ENCODE measurements at regions not wholly inside any gene's neighbourhood (a gene's known extent, or its start where the extent isn't known, plus 50 kb on each side); places are given as distances from the start of the nearest gene placed in this dataset.

DNA sequence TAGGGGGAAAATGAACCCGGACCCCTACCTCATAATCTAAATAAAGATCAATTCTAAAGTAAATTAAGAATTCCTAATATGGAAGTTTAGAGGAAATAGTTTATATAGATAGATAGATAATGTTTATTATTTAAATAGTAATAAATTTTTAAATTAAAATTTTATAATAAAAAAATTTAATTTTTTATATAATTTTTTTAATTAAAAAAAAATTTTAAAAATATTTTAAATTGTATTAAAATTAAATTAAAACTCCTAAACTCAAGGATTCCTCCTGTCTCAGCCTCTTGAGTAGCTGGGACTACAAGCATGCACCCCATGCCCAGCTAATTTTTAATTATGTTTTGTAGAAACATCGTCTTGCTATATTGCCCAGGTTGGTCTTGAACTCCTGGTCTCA, 186.9 kb upstream of the VRK2 start:
- Histone ChIP-seq H3F3A (ENCODE audit: insufficient read depth) (no peaks in the 10 kb centered on the region), H3K4me3 (ENCODE audit: insufficient read depth, low read length, poor library complexity, severe bottlenecking) (no peak overlapping the region), H2AFZ (ENCODE audit: low read depth, low read length, severe bottlenecking) (no peak overlapping the region), H3K4me2 (ENCODE audit: low read depth, low read length, poor library complexity, severe bottlenecking) (no peak overlapping the region), H3K9me2 (replicated peaks; ENCODE audit: insufficient read depth, low read length) (no peaks in the 10 kb centered on the region), H3K36me3 (ENCODE audit: low read length) (no peaks in the 10 kb centered on the region), H4K20me1 (ENCODE audit: low read depth, low read length) (no peaks in the 10 kb centered on the region), H3K79me2 (ENCODE audit: insufficient read depth, low read length) (no peaks in the 10 kb centered on the region), H3K27ac (ENCODE audit: low read depth, low read length) (no peak overlapping the region), H3K9me3 (ENCODE audit: insufficient read depth, low read length) (no peaks in the 10 kb centered on the region), H3K9ac (ENCODE audit: low read length) (no peak overlapping the region), H3K27me3 (ENCODE audit: low read length) (no peaks in the 10 kb centered on the region)
- TF ChIP-seq, protein P1, sequence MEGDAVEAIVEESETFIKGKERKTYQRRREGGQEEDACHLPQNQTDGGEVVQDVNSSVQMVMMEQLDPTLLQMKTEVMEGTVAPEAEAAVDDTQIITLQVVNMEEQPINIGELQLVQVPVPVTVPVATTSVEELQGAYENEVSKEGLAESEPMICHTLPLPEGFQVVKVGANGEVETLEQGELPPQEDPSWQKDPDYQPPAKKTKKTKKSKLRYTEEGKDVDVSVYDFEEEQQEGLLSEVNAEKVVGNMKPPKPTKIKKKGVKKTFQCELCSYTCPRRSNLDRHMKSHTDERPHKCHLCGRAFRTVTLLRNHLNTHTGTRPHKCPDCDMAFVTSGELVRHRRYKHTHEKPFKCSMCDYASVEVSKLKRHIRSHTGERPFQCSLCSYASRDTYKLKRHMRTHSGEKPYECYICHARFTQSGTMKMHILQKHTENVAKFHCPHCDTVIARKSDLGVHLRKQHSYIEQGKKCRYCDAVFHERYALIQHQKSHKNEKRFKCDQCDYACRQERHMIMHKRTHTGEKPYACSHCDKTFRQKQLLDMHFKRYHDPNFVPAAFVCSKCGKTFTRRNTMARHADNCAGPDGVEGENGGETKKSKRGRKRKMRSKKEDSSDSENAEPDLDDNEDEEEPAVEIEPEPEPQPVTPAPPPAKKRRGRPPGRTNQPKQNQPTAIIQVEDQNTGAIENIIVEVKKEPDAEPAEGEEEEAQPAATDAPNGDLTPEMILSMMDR (IDR thresholded peaks at IDR 0.05; ENCODE audit: insufficient read depth, low read length, poor library complexity, severe bottlenecking), result no peak
- TF ChIP-seq EZH2phosphoT487 (conservative IDR thresholded peaks at IDR 0.05; ENCODE audit: low read length), result no peak

DNA sequence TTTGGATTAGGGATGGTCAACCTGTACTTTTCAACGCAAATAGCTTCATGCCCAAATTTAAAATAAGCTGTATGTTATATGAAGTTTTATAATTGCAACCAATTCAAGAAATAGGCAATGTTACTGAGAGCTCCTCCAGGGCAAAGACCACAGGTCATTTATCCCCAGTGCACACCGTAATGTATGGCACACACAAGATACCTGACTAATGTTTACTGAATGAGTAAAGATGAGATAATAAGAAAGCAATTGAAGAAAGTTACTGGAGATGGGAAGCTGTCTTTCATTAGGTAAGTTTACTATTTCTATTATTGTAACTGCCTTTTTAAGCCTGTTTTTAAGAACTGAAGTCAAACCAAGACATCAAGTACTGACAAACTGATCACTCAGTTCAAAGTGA, 184.5 kb upstream of the VRK2 start:
- no peaks in the 10 kb centered on the region for H3F3A ChIP-seq (ENCODE audit: insufficient read depth)
- no peak overlapping the region for H3K9ac ChIP-seq (ENCODE audit: low read length)
- no peaks in the 10 kb centered on the region for H3K27me3 ChIP-seq (ENCODE audit: low read length)
- H3K9me3 ChIP-seq (ENCODE audit: insufficient read depth, low read length), result no peaks in the 10 kb centered on the region
- no peaks in the 10 kb centered on the region for H3K79me2 ChIP-seq (ENCODE audit: insufficient read depth, low read length)
- H4K20me1 ChIP-seq (ENCODE audit: low read depth, low read length), result no peaks in the 10 kb centered on the region
- no peaks in the 10 kb centered on the region for H3K36me3 ChIP-seq (ENCODE audit: low read length)
- H3K27ac ChIP-seq (ENCODE audit: low read depth, low read length), result no peak overlapping the region
- no peak overlapping the region for H2AFZ ChIP-seq (ENCODE audit: low read depth, low read length, severe bottlenecking)
- H3K9me2 ChIP-seq (replicated peaks; ENCODE audit: insufficient read depth, low read length), result no peaks in the 10 kb centered on the region
- no peak overlapping the region for H3K4me3 ChIP-seq (ENCODE audit: insufficient read depth, low read length, poor library complexity, severe bottlenecking)
- H3K4me2 ChIP-seq (ENCODE audit: low read depth, low read length, poor library complexity, severe bottlenecking), result no peak overlapping the region
- TF ChIP-seq EZH2phosphoT487 (conservative IDR thresholded peaks at IDR 0.05; ENCODE audit: low read length), result no peak
- TF ChIP-seq, protein P1 (IDR thresholded peaks at IDR 0.05; ENCODE audit: insufficient read depth, low read length, poor library complexity, severe bottlenecking), result no peak

DNA sequence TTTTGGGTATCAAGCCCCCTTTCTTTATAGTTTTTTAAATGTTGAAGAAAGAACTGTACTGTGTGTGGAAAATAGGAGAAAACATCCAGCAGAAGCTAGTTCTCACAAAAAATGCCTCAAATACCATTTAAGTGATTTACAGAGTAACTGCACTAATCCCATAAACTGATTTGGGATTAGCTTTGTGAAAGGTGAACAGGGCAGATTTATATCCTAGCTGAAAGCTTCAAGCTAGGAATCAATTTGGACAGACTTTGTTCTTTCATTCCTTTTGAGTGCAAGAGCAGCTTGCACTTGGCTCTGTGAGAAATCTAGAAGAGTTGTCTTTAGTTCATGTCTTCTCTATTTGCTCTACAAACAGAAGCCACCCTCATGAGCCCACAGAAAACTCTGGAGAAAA, 183.9 kb upstream of the VRK2 start:
- H3K27me3 ChIP-seq (ENCODE audit: low read length), result no peaks in the 10 kb centered on the region
- H4K20me1 ChIP-seq (ENCODE audit: low read depth, low read length), result no peaks in the 10 kb centered on the region
- no peaks in the 10 kb centered on the region for H3K9me3 ChIP-seq (ENCODE audit: insufficient read depth, low read length)
- H3K4me3 ChIP-seq (ENCODE audit: insufficient read depth, low read length, poor library complexity, severe bottlenecking), result no peak overlapping the region
- H3K36me3 ChIP-seq (ENCODE audit: low read length), result no peaks in the 10 kb centered on the region
- no peak overlapping the region for H3K4me2 ChIP-seq (ENCODE audit: low read depth, low read length, poor library complexity, severe bottlenecking)
- TF ChIP-seq EZH2phosphoT487 (conservative IDR thresholded peaks at IDR 0.05; ENCODE audit: low read length), result no peak
- no peak overlapping the region for H3K9ac ChIP-seq (ENCODE audit: low read length)
- H3K9me2 ChIP-seq (replicated peaks; ENCODE audit: insufficient read depth, low read length), result no peaks in the 10 kb centered on the region
- no peaks in the 10 kb centered on the region for H3K79me2 ChIP-seq (ENCODE audit: insufficient read depth, low read length)
- H3F3A ChIP-seq (ENCODE audit: insufficient read depth), result no peaks in the 10 kb centered on the region
- H2AFZ ChIP-seq (ENCODE audit: low read depth, low read length, severe bottlenecking), result no peak overlapping the region
- H3K27ac ChIP-seq (ENCODE audit: low read depth, low read length), result no peak overlapping the region

DNA sequence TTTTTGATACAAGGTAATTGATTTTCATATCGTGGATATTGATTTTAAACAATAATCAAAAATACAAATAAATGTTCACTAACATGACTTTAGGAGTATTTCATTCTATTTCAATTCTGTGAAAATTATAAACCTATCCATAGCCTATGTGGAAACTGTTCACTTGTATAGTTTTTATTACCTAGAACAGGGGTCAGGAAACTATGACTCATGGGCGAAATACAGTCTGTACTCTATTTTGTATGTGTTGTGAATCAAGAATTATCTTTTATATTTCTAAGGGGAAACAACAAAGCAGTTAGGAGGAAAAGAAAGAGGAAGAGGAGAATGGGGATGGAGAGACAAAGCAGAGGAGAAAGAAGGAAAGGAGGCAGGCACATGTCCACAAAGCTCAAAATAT, 181.7 kb upstream of the VRK2 start:
- Histone ChIP-seq H3K9me3 (ENCODE audit: insufficient read depth, low read length) (no peaks in the 10 kb centered on the region), H3F3A (ENCODE audit: insufficient read depth) (no peaks in the 10 kb centered on the region), H3K79me2 (ENCODE audit: insufficient read depth, low read length) (no peaks in the 10 kb centered on the region), H3K4me3 (ENCODE audit: insufficient read depth, low read length, poor library complexity, severe bottlenecking) (no peak overlapping the region), H3K27ac (ENCODE audit: low read depth, low read length) (no peak overlapping the region), H2AFZ (ENCODE audit: low read depth, low read length, severe bottlenecking) (no peak overlapping the region), H3K27me3 (ENCODE audit: low read length) (no peaks in the 10 kb centered on the region), H3K36me3 (ENCODE audit: low read length) (no peaks in the 10 kb centered on the region), H3K4me2 (ENCODE audit: low read depth, low read length, poor library complexity, severe bottlenecking) (no peak overlapping the region), H3K9ac (ENCODE audit: low read length) (no peak overlapping the region), H3K9me2 (replicated peaks; ENCODE audit: insufficient read depth, low read length) (no peaks in the 10 kb centered on the region), H4K20me1 (ENCODE audit: low read depth, low read length) (no peaks in the 10 kb centered on the region)
- no peak for TF ChIP-seq EZH2phosphoT487 (conservative IDR thresholded peaks at IDR 0.05; ENCODE audit: low read length)
- TF ChIP-seq, protein P1 (IDR thresholded peaks at IDR 0.05; ENCODE audit: insufficient read depth, low read length, poor library complexity, severe bottlenecking), result no peak

Data from SU-DHL-6 (cell line).